HG03060 (cell line): ENCODE measurements at regions not wholly inside any gene's neighbourhood (a gene's known extent, or its start where the extent isn't known, plus 50 kb on each side); places are given as distances from the start of the nearest gene placed in this dataset.
A peak's percentile ranks its signal among the peaks of the same experiment; 100 is the strongest.
"Not testable (repeated sequence)": the region's sequence is repeated elsewhere in the genome, so short reads cannot be mapped to it uniquely, and the experiment has no call there.

Experiments
- ATAC-seq: cut with Tn5 transposase; IDR thresholded peaks from one replicate; pipeline ENCODE4 v1.9.1; 2021; ENCODE audit warnings: low read depth, moderate number of reproducible peaks; ENCODE audit not compliant: unreplicated experiment

GRCh38 chr15:84094720-84095119 lies 140.9 kb upstream of the GOLGA6L4 start:
- ATAC-seq: not testable (repeated sequence)

- not testable (repeated sequence) for ATAC-seq
These were observed 138.5 kb upstream of the GOLGA6L4 start for GRCh38 chr15:84097053-84097452.

- no peak for ATAC-seq
These were observed 137.0 kb upstream of the GOLGA6L4 start for GRCh38 chr15:84098604-84099003.

- no peak for ATAC-seq
These were observed 136.4 kb upstream of the GOLGA6L4 start for GRCh38 chr15:84099181-84099580.

- ATAC-seq: no peak
These were observed 132.2 kb upstream of the GOLGA6L4 start for GRCh38 chr15:84103345-84103744.

GRCh38 chr15:84104853-84105252 lies 130.7 kb upstream of the GOLGA6L4 start:
- no peak for ATAC-seq

GRCh38 chr15:84108728-84109127 lies 126.8 kb upstream of the GOLGA6L4 start:
- ATAC-seq: no peak

GRCh38 chr15:84111575-84111974 lies 124.0 kb upstream of the GOLGA6L4 start:
- ATAC-seq: no peak

- ATAC-seq: no peak
These were observed 123.5 kb upstream of the GOLGA6L4 start for GRCh38 chr15:84112025-84112424.

GRCh38 chr15:84113919-84114318 lies 121.7 kb upstream of the GOLGA6L4 start:
- ATAC-seq: no peak

- ATAC-seq: not testable (repeated sequence)
These were observed 120.9 kb upstream of the GOLGA6L4 start for GRCh38 chr15:84114680-84115079.

- ATAC-seq: not testable (repeated sequence)
These were observed 116.2 kb upstream of the GOLGA6L4 start for GRCh38 chr15:84119351-84119750.

GRCh38 chr15:84120903-84121302 lies 114.7 kb upstream of the GOLGA6L4 start:
- ATAC-seq: not testable (repeated sequence)

- not testable (repeated sequence) for ATAC-seq
These were observed 106.9 kb upstream of the GOLGA6L4 start for GRCh38 chr15:84128706-84129105.

GRCh38 chr15:84130098-84130831 lies 105.3 kb upstream of the GOLGA6L4 start:
- ATAC-seq: not testable (repeated sequence)

- not testable (repeated sequence) for ATAC-seq
These were observed 99.6 kb upstream of the GOLGA6L4 start for GRCh38 chr15:84135931-84136456.

GRCh38 chr15:84142888-84143337 lies 92.7 kb upstream of the GOLGA6L4 start:
- ATAC-seq: peak; percentile 89

- peak; percentile 81 for ATAC-seq
These were observed 91.7 kb upstream of the GOLGA6L4 start for GRCh38 chr15:84143753-84144314.

- not testable (repeated sequence) for ATAC-seq
These were observed 90.6 kb upstream of the GOLGA6L4 start for GRCh38 chr15:84144946-84145345.

GRCh38 chr15:84146299-84146698 lies 89.3 kb upstream of the GOLGA6L4 start:
- not testable (repeated sequence) for ATAC-seq

- not testable (repeated sequence) for ATAC-seq
These were observed 88.3 kb upstream of the GOLGA6L4 start for GRCh38 chr15:84147307-84147706.
